ENCODE measurements at regions not wholly inside any gene's neighbourhood (a gene's known extent, or its start where the extent isn't known, plus 50 kb on each side); places are given as distances from the start of the nearest gene placed in this dataset.

DNA sequence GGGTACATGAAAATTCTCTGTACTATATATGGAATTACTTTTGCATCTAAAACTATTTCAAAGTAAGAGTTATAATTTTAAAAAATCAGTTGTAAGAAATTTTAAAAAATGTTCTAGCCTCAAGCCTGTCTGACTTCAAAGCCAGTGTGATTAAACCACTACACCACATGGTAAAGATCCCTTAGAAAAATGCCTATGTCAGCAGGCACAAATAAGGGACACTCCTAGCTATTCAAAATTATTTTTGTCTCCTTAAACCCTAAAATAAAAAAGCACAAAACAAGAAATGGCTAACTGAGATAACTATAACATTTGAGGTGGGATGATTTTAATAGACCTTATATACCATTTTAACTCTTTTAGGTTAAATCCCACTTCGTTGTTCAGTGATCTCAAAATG, 64.0 kb upstream of the LIN7C start:
- H3K27ac Mint-ChIP-seq, result peak overlapping the region; percentile 77
- no peak overlapping the region for H3K4me3 Mint-ChIP-seq
- no peak for TF ChIP-seq CTCF (conservative IDR thresholded peaks at IDR 0.05)
- peaks cover 16% of the 10 kb centered on the region for H3K27me3 Mint-ChIP-seq
- H3K4me1 Mint-ChIP-seq (ENCODE audit: unreplicated experiment), result peaks cover 10% of the 10 kb centered on the region
- H3K9me3 Mint-ChIP-seq, result no peaks in the 10 kb centered on the region
- no peak for DNase-seq (ENCODE audit: extremely low spot score, unreplicated experiment)
- no peaks in the 10 kb centered on the region for H3K36me3 Mint-ChIP-seq

DNA sequence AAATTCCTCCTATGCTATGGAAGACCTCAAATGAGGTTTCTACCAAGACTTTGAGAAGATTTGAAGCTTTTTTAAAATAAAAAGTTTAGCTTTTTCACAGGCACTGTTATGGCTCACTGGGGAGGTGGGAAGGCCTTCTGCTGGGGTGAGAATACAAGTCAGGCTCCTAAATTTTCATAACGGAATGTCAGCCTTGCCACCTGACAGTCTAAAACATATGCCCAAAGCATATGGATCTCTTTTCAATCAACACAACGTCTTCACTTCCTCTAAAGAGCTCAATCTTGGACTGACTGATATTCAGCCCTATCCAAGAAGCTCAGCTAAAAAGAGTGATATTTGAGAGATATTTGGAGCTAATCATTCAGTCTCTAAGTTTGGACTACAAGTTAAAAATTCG, 57.1 kb upstream of the LIN7C start:
- H3K4me1 Mint-ChIP-seq (ENCODE audit: unreplicated experiment), result no peaks in the 10 kb centered on the region
- H3K4me3 Mint-ChIP-seq, result no peak overlapping the region
- peaks cover 2% of the 10 kb centered on the region for H3K27me3 Mint-ChIP-seq
- no peak for TF ChIP-seq CTCF (conservative IDR thresholded peaks at IDR 0.05)
- no peak for DNase-seq (ENCODE audit: extremely low spot score, unreplicated experiment)
- H3K36me3 Mint-ChIP-seq, result no peaks in the 10 kb centered on the region
- H3K9me3 Mint-ChIP-seq, result no peaks in the 10 kb centered on the region
- H3K27ac Mint-ChIP-seq, result no peak overlapping the region

DNA sequence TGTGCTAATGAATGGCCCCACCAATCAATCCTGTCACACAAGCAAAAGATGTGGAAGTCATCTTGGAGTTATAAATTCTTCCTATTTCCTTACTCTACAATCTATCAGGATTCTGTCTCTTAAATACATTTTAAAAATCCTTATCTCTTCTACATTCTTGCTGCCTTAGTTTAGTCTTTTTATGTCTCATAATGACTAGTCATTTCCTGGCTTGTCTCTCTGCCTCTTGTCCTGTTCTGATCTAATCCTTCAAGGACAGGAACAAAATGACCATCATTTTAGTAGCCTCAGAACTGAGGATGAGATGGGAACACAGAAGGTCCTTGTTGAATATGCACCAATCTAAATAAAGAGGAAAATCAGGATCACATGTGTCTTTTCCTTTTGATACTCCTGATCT, 56.6 kb upstream of the LIN7C start:
- Mint-ChIP-seq H3K36me3 (no peaks in the 10 kb centered on the region), H3K27me3 (peaks cover 2% of the 10 kb centered on the region), H3K4me3 (no peak overlapping the region), H3K9me3 (no peaks in the 10 kb centered on the region), H3K27ac (no peak overlapping the region), H3K4me1 (ENCODE audit: unreplicated experiment) (no peaks in the 10 kb centered on the region)
- TF ChIP-seq CTCF (conservative IDR thresholded peaks at IDR 0.05), result no peak
- no peak for DNase-seq (ENCODE audit: extremely low spot score, unreplicated experiment)

DNA sequence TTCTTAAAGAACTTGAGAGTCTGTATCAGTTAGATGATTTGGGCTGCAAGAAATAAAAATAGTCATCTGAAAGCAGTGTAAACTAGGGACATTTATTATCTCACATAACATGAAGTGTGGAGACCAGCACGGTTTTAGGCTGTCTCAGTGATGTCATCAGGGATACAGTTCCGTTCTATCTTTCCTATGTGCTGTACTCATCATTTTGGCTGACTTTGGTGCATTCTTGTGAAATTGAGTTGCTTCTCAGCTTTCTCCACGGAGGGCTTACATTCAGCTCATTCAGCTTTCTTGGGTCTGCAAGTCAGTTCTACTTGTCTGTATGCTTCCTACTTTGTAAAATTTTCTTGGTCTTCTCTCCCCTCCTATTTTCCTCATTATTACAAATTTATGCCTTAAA, 51.8 kb upstream of the LIN7C start:
- no peaks in the 10 kb centered on the region for H3K4me1 Mint-ChIP-seq (ENCODE audit: unreplicated experiment)
- H3K36me3 Mint-ChIP-seq, result no peaks in the 10 kb centered on the region
- no peak for TF ChIP-seq CTCF (conservative IDR thresholded peaks at IDR 0.05)
- no peak overlapping the region for H3K27ac Mint-ChIP-seq
- H3K4me3 Mint-ChIP-seq, result no peak overlapping the region
- no peak for DNase-seq (ENCODE audit: extremely low spot score, unreplicated experiment)
- H3K27me3 Mint-ChIP-seq, result peaks cover 2% of the 10 kb centered on the region
- H3K9me3 Mint-ChIP-seq, result peaks cover 4% of the 10 kb centered on the region

- Mint-ChIP-seq H3K4me1 (ENCODE audit: unreplicated experiment) (no peaks in the 10 kb centered on the region), H3K9me3 (peaks cover 4% of the 10 kb centered on the region), H3K27me3 (peaks cover 2% of the 10 kb centered on the region), H3K36me3 (no peaks in the 10 kb centered on the region), H3K4me3 (no peak overlapping the region), H3K27ac (no peak overlapping the region)
- no peak for DNase-seq (ENCODE audit: extremely low spot score, unreplicated experiment)
- TF ChIP-seq CTCF (conservative IDR thresholded peaks at IDR 0.05), result no peak
These were observed 50.7 kb upstream of the LIN7C start for GRCh38 chr11:27557226-27557625.

Data from type B pancreatic cell (in vitro differentiated cells).